Hepatocyte (in vitro differentiated cells): ENCODE measurements at regions not wholly inside any gene's neighbourhood (a gene's known extent, or its start where the extent isn't known, plus 50 kb on each side); places are given as distances from the start of the nearest gene placed in this dataset.

ENCODE experiments used
- EZH2 ChIP-seq: fragments of 200-600 bp; sonication (generic); IDR thresholded peaks from 2 replicates; pipeline ENCODE4 v1.6.1; 2016; ENCODE audit warnings: antibody characterized with exemption, mild to moderate bottlenecking, borderline replicate concordance
- TF ChIP-seq, protein P1 (sequence below): fragments of 200-600 bp; sonication (generic); IDR thresholded peaks from 2 replicates; pipeline ENCODE4 v1.5.1; 2016; ENCODE audit warnings: antibody characterized with exemption, mild to moderate bottlenecking; ENCODE audit not compliant: poor library complexity

DNA sequence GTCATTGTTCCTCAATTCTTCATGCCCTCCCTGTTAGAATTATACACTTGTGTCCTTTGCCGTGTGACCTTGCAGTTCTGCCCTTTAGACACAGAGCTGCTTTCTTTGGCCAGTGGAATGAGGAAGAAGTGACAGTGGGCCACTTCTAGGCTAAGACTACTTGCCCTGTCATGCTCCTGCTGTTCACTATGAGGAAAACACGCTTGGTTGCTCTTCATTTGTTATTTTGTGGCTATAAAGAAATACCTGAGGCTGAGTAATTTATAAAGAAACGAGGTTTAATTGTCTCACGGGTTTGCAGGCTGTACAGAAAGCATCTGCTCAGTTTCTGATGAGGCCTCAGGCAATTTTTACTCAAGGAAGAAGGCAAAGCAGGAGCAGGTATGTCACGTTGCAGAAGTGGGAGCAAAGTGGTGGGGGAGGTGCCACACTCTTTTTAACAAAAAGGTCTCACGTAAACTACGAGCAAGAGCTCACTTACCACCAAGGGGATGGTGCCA, 279.1 kb upstream of the DMAC1 start:
- TF ChIP-seq, protein P1, sequence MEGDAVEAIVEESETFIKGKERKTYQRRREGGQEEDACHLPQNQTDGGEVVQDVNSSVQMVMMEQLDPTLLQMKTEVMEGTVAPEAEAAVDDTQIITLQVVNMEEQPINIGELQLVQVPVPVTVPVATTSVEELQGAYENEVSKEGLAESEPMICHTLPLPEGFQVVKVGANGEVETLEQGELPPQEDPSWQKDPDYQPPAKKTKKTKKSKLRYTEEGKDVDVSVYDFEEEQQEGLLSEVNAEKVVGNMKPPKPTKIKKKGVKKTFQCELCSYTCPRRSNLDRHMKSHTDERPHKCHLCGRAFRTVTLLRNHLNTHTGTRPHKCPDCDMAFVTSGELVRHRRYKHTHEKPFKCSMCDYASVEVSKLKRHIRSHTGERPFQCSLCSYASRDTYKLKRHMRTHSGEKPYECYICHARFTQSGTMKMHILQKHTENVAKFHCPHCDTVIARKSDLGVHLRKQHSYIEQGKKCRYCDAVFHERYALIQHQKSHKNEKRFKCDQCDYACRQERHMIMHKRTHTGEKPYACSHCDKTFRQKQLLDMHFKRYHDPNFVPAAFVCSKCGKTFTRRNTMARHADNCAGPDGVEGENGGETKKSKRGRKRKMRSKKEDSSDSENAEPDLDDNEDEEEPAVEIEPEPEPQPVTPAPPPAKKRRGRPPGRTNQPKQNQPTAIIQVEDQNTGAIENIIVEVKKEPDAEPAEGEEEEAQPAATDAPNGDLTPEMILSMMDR = no peak
- TF ChIP-seq EZH2 = no peak
